GM18861 (cell line): ENCODE measurements at regions not wholly inside any gene's neighbourhood (a gene's known extent, or its start where the extent isn't known, plus 50 kb on each side); places are given as distances from the start of the nearest gene placed in this dataset.

Experiments used
- ATAC-seq: cut with Tn5 transposase; IDR thresholded peaks from one replicate; pipeline ENCODE4 v1.9.1; 2021; ENCODE audit not compliant: unreplicated experiment

- ATAC-seq: no peak
Observed at GRCh38 chr1:199758626-199759255, 268.8 kb upstream of the NR5A2 start.

GRCh38 chr1:199759268-199759730 is 268.2 kb upstream of the NR5A2 start:
- ATAC-seq: no peak

GRCh38 chr1:199762572-199762971 is 264.9 kb upstream of the NR5A2 start:
- ATAC-seq: no peak

GRCh38 chr1:199766218-199766792 is 261.2 kb upstream of the NR5A2 start:
- ATAC-seq: no peak

GRCh38 chr1:199767700-199768099 is 259.8 kb upstream of the NR5A2 start:
- no peak for ATAC-seq

- ATAC-seq: no peak
Observed at GRCh38 chr1:199774433-199775089, 252.9 kb upstream of the NR5A2 start.

- ATAC-seq: no peak
Observed at GRCh38 chr1:199776768-199777497, 250.6 kb upstream of the NR5A2 start.

- ATAC-seq: no peak
Observed at GRCh38 chr1:199778324-199778955, 249.1 kb upstream of the NR5A2 start.

GRCh38 chr1:199780091-199780490 is 247.4 kb upstream of the NR5A2 start:
- ATAC-seq: no peak

- ATAC-seq: no peak
Observed at GRCh38 chr1:199780948-199781670, 246.4 kb upstream of the NR5A2 start.

- ATAC-seq: no peak
Observed at GRCh38 chr1:199784138-199784895, 243.2 kb upstream of the NR5A2 start.

GRCh38 chr1:199786695-199787094 is 240.8 kb upstream of the NR5A2 start:
- no peak for ATAC-seq

GRCh38 chr1:199789141-199789540 is 238.4 kb upstream of the NR5A2 start:
- ATAC-seq: no peak

GRCh38 chr1:199791495-199791894 is 236.0 kb upstream of the NR5A2 start:
- ATAC-seq: no peak

- ATAC-seq: no peak
Observed at GRCh38 chr1:199792874-199793273, 234.6 kb upstream of the NR5A2 start.

GRCh38 chr1:199794105-199794863 is 233.2 kb upstream of the NR5A2 start:
- no peak for ATAC-seq

GRCh38 chr1:199799116-199799515 is 228.4 kb upstream of the NR5A2 start:
- no peak for ATAC-seq

GRCh38 chr1:199804526-199804925 is 223.0 kb upstream of the NR5A2 start:
- no peak for ATAC-seq
